SK-N-SH (cell line): ENCODE measurements at regions not wholly inside any gene's neighbourhood (a gene's known extent, or its start where the extent isn't known, plus 50 kb on each side); places are given as distances from the start of the nearest gene placed in this dataset.

ENCODE experiments used
- CTCF ChIA-PET: fragments of 300-600, 350-600 bp; formaldehyde crosslinking; extraction: SDS; loops from one replicate; lab custom pipeline; 2021; lab: Yijun Ruan, JAX
- POLR2A ChIA-PET: fragments of 350-600 bp; sonication (Branson Sonifier 250); formaldehyde crosslinking; extraction: SDS; loops from one replicate; lab custom pipeline; 2020; ENCODE audit warnings: antibody characterized with exemption, inconsistent platforms; lab: Yijun Ruan, JAX
- DNase-seq: peaks from one replicate; pipeline ENCODE4 v3.0.0; 2012
- H2AFZ ChIP-seq: fragments of 200-600 bp; sonication (generic); 2 replicates; pipeline ENCODE4 v1.8.1; 2016; ENCODE audit warnings: antibody characterized with exemption, mild to moderate bottlenecking, low read depth
- H3F3A ChIP-seq: fragments of 200-600 bp; sonication (generic); replicated peaks from 2 replicates; pipeline ENCODE3; 2016; ENCODE audit warnings: antibody characterized with exemption, mild to moderate bottlenecking; ENCODE audit not compliant: insufficient read depth
- H3K27ac ChIP-seq, 2 experiments: fragments of 200-500 bp in 1 of 2; fragments of 200-600 bp in 1 of 2; sonication (Bioruptor generic) in 1 of 2; sonication (generic), shearing (Covaris generic) in 1 of 2; 2 replicates each; pipeline versions ENCODE4 v1.5.1 to v1.6.1; 2014 to 2016; ENCODE audit warnings: low read depth in 2 of 2, inconsistent platforms in 1 of 2, low read length in 1 of 2, mild to moderate bottlenecking in 1 of 2, mixed read lengths in 1 of 2
- H3K27me3 ChIP-seq: fragments of 200-600 bp; sonication (generic), shearing (Covaris generic); 2 replicates; pipeline ENCODE4 v1.6.1; 2016; ENCODE audit warnings: mixed run types; ENCODE audit not compliant: insufficient read depth
- H3K36me3 ChIP-seq, 2 experiments: fragments of 200-500 bp in 1 of 2; fragments of 200-600 bp in 1 of 2; sonication (Bioruptor generic) in 1 of 2; sonication (generic) in 1 of 2; replicated peaks in 1 of 2; 2 replicates each; pipeline versions ENCODE3 to v1.5.1; 2014 to 2016; ENCODE audit warnings: low read length in 1 of 2, mild to moderate bottlenecking in 1 of 2; ENCODE audit not compliant: insufficient read depth in 2 of 2, control insufficient read depth in 1 of 2
- H3K4me1 ChIP-seq, 2 experiments: fragments of 200-500 bp in 1 of 2; fragments of 200-600 bp in 1 of 2; sonication (Bioruptor generic) in 1 of 2; sonication (generic), shearing (Covaris generic) in 1 of 2; 2 replicates each; pipeline versions ENCODE4 v1.5.1 to v1.6.1; 2014 to 2016; ENCODE audit warnings: low read depth in 1 of 2, low read length in 1 of 2, mixed run types in 1 of 2; ENCODE audit not compliant: insufficient read depth in 2 of 2, control insufficient read depth in 1 of 2
- H3K4me2 ChIP-seq: fragments of 200-600 bp; sonication (generic), shearing (Covaris generic); 2 replicates; pipeline ENCODE4 v1.6.1; 2017; ENCODE audit warnings: mixed run types
- H3K4me3 ChIP-seq, 2 experiments: fragments of 200-500 bp in 1 of 2; fragments of 200-600 bp in 1 of 2; sonication (Bioruptor generic) in 1 of 2; sonication (generic), shearing (Covaris generic) in 1 of 2; 2 replicates each; pipeline versions ENCODE4 v1.5.1 to v1.8.1; 2014 to 2016; ENCODE audit warnings: low read depth in 2 of 2, inconsistent platforms in 1 of 2, low read length in 1 of 2, mild to moderate bottlenecking in 1 of 2, mixed read lengths in 1 of 2, moderate library complexity in 1 of 2
- H3K79me2 ChIP-seq: fragments of 200-600 bp; sonication (generic); 2 replicates; pipeline ENCODE4 v1.8.1; 2017; ENCODE audit warnings: mild to moderate bottlenecking; ENCODE audit not compliant: insufficient read depth
- H3K9ac ChIP-seq: fragments of 200-600 bp; sonication (generic); 2 replicates; pipeline ENCODE4 v1.6.1; 2017; ENCODE audit warnings: mixed run types
- H3K9me2 ChIP-seq: fragments of 200-600 bp; sonication (generic); 2 replicates; pipeline ENCODE4 v1.6.1; 2017; ENCODE audit warnings: mixed run types
- H3K9me3 ChIP-seq: fragments of 200-600 bp; sonication (generic); 2 replicates; pipeline ENCODE4 v1.6.1; 2017; ENCODE audit warnings: mixed run types, mild to moderate bottlenecking, moderate library complexity
- H4K20me1 ChIP-seq: fragments of 200-600 bp; sonication (generic); 2 replicates; pipeline ENCODE4 v1.6.1; 2017; ENCODE audit warnings: mild to moderate bottlenecking, mixed run types; ENCODE audit not compliant: insufficient read depth
- CHD2 ChIP-seq: fragments of 150-350 bp; IDR thresholded peaks from 2 replicates; pipeline ENCODE4 v1.6.1; 2018; ENCODE audit warnings: low read length; ENCODE audit not compliant: partially characterized antibody
- ELF1 ChIP-seq: IDR thresholded peaks from 2 replicates; pipeline ENCODE4 v1.4.0; 2012
- EP300 ChIP-seq, 2 experiments: IDR thresholded peaks; 2 replicates each; pipeline versions ENCODE4 v1.4.0 to v1.6.1; 2012; ENCODE audit warnings: borderline replicate concordance in 1 of 2, low read depth in 1 of 2, low read length in 1 of 2
- EZH2phosphoT487 ChIP-seq: fragments of 200-600 bp; sonication (generic); IDR thresholded peaks from 2 replicates; pipeline ENCODE4 v1.6.1; 2017; ENCODE audit warnings: low read depth, mixed run types, mild to moderate bottlenecking, antibody characterized with exemption, moderate library complexity, borderline replicate concordance
- FOSL2 ChIP-seq: IDR thresholded peaks from 2 replicates; pipeline ENCODE4 v1.4.0; 2012; ENCODE audit warnings: low read depth, mild to moderate bottlenecking, moderate library complexity, borderline replicate concordance
- FOXM1 ChIP-seq: IDR thresholded peaks from 2 replicates; pipeline ENCODE4 v1.4.0; 2012; ENCODE audit warnings: low read depth, mild to moderate bottlenecking
- GABPA ChIP-seq: IDR thresholded peaks from 2 replicates; pipeline ENCODE4 v1.4.0; 2012; ENCODE audit warnings: low read depth, mild to moderate bottlenecking
- GATA2 ChIP-seq: sonication (generic); formaldehyde crosslinking; IDR thresholded peaks from 2 replicates; pipeline ENCODE4 v1.5.0; 2020; ENCODE audit warnings: mild to moderate bottlenecking, missing genetic modification reagents
- MEF2A ChIP-seq: IDR thresholded peaks from 2 replicates; pipeline ENCODE4 v1.4.0; 2012; ENCODE audit warnings: low read depth, borderline replicate concordance
- NFIC ChIP-seq: IDR thresholded peaks from 2 replicates; pipeline ENCODE4 v1.4.0; 2012; ENCODE audit warnings: borderline replicate concordance
- POLR2AphosphoS5 ChIP-seq: IDR thresholded peaks from 2 replicates; pipeline ENCODE4 v1.6.1; 2012; ENCODE audit warnings: low read depth, low read length
- RAD21 ChIP-seq: IDR thresholded peaks from 2 replicates; pipeline ENCODE4 v1.6.1; 2012; ENCODE audit warnings: mild to moderate bottlenecking, low read length
- RFX5 ChIP-seq: IDR thresholded peaks from 2 replicates; pipeline ENCODE4 v1.6.1; 2012; ENCODE audit warnings: mild to moderate bottlenecking, improper control_type of control experiment, low read length
- RXRA ChIP-seq: IDR thresholded peaks from 2 replicates; pipeline ENCODE4 v1.4.0; 2012; ENCODE audit warnings: low read depth, mild to moderate bottlenecking, borderline replicate concordance
- SIN3A ChIP-seq: IDR thresholded peaks from 2 replicates; pipeline ENCODE4 v1.6.1; 2012; ENCODE audit warnings: low read depth, mild to moderate bottlenecking, low read length, moderate library complexity, borderline replicate concordance
- SMC3 ChIP-seq: IDR thresholded peaks from 2 replicates; pipeline ENCODE4 v1.6.1; 2012; ENCODE audit warnings: low read depth, low read length, improper control_type of control experiment
- WGBS: methylation state at CpG from one replicate; pipeline ENCODE4 v1.1.6; 2017; ENCODE audit warnings: low lambda C conversion rate; 5-methylcytosine and 5-hydroxymethylcytosine counted together
- TF ChIP-seq, protein P1 (sequence below): fragments of 150-350 bp; IDR thresholded peaks from 2 replicates; pipeline ENCODE4 v1.6.1; 2016; ENCODE audit warnings: mild to moderate bottlenecking, low read depth, low read length
- TF ChIP-seq, protein P2 (sequence below): IDR thresholded peaks from 2 replicates; pipeline ENCODE4 v1.6.1; 2012; ENCODE audit warnings: mild to moderate bottlenecking, low read depth, low read length, moderate library complexity
- TF ChIP-seq, protein P3 (sequence below): fragments of 150-350 bp; IDR thresholded peaks from 2 replicates; pipeline ENCODE4 v1.6.1; 2017; ENCODE audit warnings: antibody characterized with exemption, low read length, low read depth, borderline replicate concordance
- TF ChIP-seq, protein P4 (sequence below): IDR thresholded peaks from 2 replicates; pipeline ENCODE4 v1.4.0; 2012; ENCODE audit warnings: low read depth, borderline replicate concordance

DNA sequence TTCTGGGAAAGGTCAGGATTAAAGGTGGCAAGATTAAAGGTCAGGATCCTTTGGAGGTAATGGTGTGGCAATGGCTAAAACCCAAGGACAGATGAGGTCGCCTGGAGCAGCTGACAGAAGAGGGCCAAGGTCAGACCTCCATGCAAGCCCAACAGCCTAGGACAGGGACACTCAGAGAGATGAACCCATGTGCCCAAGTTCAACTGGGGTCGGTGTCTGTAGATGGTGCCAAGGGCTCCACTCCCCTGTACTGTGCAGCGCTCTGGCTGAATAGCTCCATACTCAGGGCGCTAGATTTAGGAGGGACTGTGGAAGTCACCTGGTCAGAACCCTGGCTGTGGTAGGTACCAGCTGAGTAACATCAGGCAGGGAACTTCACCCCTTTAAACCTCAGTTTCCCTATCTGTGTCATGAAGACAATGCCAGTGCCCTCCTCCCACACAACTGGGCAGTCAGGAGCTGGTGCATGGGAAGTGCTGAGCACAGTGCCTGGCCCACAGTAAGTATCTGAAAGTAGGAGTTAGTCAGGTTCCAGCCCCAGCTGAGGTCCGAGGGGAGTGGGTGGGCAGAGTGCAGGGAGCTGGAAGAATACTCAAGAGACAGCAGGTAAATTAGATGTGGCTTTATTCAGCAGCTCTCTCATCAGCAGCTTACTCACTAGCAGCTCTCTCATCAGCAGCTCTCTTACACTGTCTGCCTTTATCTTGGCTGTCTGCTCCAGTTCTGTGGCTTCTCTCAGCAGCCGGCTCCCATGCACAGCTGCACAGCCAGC lies 327.1 kb downstream of the GLRX3 start:
- Histone ChIP-seq H3K27ac (no peak overlapping the region), H3F3A (no peaks in the 10 kb centered on the region), H3K4me2 (no peak overlapping the region), H3K9me2 (no peaks in the 10 kb centered on the region), H3K9ac (no peak overlapping the region), H2AFZ (no peak overlapping the region), H3K36me3 (no peaks in the 10 kb centered on the region), H3K27me3 (no peaks in the 10 kb centered on the region), H3K4me1 (no peaks in the 10 kb centered on the region), H3K9me3 (no peaks in the 10 kb centered on the region), H3K79me2 (no peaks in the 10 kb centered on the region), H4K20me1 (no peaks in the 10 kb centered on the region), H3K4me3 (no peak overlapping the region)
- ChIA-PET POLR2A (no interaction called here), CTCF (no interaction called here)
- TF ChIP-seq SIN3A (no peak), FOXM1 (no peak), GABPA (no peak), ELF1 (no peak), FOSL2 (no peak), MEF2A (no peak), EP300 (IDR thresholded peaks at IDR 0.05; ENCODE audit: borderline replicate concordance in 1 of 2, low read depth in 1 of 2, low read length in 1 of 2) (no peak), EZH2phosphoT487 (no peak), RAD21 (no peak), CHD2 (no peak), RFX5 (no peak), GATA2 (CRISPR knock-in tag) (no peak), POLR2AphosphoS5 (no peak), SMC3 (no peak), NFIC (no peak), RXRA (no peak)
- TF ChIP-seq, protein P1, sequence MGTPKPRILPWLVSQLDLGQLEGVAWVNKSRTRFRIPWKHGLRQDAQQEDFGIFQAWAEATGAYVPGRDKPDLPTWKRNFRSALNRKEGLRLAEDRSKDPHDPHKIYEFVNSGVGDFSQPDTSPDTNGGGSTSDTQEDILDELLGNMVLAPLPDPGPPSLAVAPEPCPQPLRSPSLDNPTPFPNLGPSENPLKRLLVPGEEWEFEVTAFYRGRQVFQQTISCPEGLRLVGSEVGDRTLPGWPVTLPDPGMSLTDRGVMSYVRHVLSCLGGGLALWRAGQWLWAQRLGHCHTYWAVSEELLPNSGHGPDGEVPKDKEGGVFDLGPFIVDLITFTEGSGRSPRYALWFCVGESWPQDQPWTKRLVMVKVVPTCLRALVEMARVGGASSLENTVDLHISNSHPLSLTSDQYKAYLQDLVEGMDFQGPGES = no peak
- TF ChIP-seq, protein P2, sequence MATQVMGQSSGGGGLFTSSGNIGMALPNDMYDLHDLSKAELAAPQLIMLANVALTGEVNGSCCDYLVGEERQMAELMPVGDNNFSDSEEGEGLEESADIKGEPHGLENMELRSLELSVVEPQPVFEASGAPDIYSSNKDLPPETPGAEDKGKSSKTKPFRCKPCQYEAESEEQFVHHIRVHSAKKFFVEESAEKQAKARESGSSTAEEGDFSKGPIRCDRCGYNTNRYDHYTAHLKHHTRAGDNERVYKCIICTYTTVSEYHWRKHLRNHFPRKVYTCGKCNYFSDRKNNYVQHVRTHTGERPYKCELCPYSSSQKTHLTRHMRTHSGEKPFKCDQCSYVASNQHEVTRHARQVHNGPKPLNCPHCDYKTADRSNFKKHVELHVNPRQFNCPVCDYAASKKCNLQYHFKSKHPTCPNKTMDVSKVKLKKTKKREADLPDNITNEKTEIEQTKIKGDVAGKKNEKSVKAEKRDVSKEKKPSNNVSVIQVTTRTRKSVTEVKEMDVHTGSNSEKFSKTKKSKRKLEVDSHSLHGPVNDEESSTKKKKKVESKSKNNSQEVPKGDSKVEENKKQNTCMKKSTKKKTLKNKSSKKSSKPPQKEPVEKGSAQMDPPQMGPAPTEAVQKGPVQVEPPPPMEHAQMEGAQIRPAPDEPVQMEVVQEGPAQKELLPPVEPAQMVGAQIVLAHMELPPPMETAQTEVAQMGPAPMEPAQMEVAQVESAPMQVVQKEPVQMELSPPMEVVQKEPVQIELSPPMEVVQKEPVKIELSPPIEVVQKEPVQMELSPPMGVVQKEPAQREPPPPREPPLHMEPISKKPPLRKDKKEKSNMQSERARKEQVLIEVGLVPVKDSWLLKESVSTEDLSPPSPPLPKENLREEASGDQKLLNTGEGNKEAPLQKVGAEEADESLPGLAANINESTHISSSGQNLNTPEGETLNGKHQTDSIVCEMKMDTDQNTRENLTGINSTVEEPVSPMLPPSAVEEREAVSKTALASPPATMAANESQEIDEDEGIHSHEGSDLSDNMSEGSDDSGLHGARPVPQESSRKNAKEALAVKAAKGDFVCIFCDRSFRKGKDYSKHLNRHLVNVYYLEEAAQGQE = no peak
- TF ChIP-seq, protein P3, sequence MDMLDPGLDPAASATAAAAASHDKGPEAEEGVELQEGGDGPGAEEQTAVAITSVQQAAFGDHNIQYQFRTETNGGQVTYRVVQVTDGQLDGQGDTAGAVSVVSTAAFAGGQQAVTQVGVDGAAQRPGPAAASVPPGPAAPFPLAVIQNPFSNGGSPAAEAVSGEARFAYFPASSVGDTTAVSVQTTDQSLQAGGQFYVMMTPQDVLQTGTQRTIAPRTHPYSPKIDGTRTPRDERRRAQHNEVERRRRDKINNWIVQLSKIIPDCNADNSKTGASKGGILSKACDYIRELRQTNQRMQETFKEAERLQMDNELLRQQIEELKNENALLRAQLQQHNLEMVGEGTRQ = no peak
- TF ChIP-seq, protein P4, sequence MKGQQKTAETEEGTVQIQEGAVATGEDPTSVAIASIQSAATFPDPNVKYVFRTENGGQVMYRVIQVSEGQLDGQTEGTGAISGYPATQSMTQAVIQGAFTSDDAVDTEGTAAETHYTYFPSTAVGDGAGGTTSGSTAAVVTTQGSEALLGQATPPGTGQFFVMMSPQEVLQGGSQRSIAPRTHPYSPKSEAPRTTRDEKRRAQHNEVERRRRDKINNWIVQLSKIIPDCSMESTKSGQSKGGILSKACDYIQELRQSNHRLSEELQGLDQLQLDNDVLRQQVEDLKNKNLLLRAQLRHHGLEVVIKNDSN = no peak
- DNase-seq = no peak
- 34% methylated on average over 4 of the region's 6 CpGs for WGBS
